ENCODE measurements at regions not wholly inside any gene's neighbourhood (a gene's known extent, or its start where the extent isn't known, plus 50 kb on each side); places are given as distances from the start of the nearest gene placed in this dataset.

- TF ChIP-seq CTCF (IDR thresholded peaks at IDR 0.05) (no peak), TP53 (CRISPR knock-in tag; IDR thresholded peaks at IDR 0.05) (no peak), RAD21 (conservative IDR thresholded peaks at IDR 0.05 in 1 of 2, IDR thresholded peaks at IDR 0.05 in 1 of 2) (no peak), CEBPB (IDR thresholded peaks at IDR 0.05) (no peak), MAZ (IDR thresholded peaks at IDR 0.05; ENCODE audit: borderline replicate concordance, low read depth, low read length) (no peak), ZC3H11A (IDR thresholded peaks at IDR 0.05) (no peak), SREBF2 (IDR thresholded peaks at IDR 0.05) (no peak), RNF2 (IDR thresholded peaks at IDR 0.05; ENCODE audit: borderline replicate concordance, low read depth) (no peak), CHD2 (IDR thresholded peaks at IDR 0.05; ENCODE audit: low read length, partially characterized antibody) (no peak), REST (IDR thresholded peaks at IDR 0.05) (no peak), ESRRA (IDR thresholded peaks at IDR 0.05; ENCODE audit: borderline replicate concordance, low read length) (no peak)
Observed at GRCh38 chr2:155281907-155282306, 583.4 kb downstream of the KCNJ3 start.

Measured in A549 (cell line).